ENCODE measurements at regions not wholly inside any gene's neighbourhood (a gene's known extent, or its start where the extent isn't known, plus 50 kb on each side); places are given as distances from the start of the nearest gene placed in this dataset.
A peak's percentile ranks its signal among the peaks of the same experiment; 100 is the strongest.

DNA sequence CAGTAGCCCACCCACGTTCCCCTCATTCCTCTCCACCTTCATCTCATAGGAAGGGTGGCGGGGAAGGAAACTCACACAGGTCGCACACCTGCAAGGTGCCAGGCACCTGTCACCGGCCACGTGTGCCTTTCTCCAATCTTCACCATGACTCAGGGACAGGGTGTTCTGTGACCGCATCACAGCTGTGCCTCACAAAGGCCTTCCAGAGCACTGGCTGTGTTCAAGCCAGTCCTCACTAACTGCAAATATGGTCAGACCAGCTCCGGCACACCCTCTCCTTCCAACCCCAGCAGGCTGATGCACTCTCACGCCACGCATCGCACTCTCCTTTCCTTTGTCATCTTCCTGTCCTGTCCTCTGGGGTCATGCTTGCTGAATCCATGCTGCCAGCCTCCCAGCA, 415.9 kb downstream of the IRS2 start:
- H3K4me1 Mint-ChIP-seq, result no peaks in the 10 kb centered on the region
- TF ChIP-seq SMAD4 (CRISPR knock-in tag; IDR thresholded peaks at IDR 0.05) (no peak), ATF1 (CRISPR knock-in tag; IDR thresholded peaks at IDR 0.05) (no peak), FOXP1 (CRISPR knock-in tag; IDR thresholded peaks at IDR 0.05; ENCODE audit: borderline replicate concordance) (0 out of 2 replicates have a peak, but pooled peaks have one; percentile 40), ZNF317 (CRISPR knock-in tag; IDR thresholded peaks at IDR 0.05; ENCODE audit: borderline replicate concordance, low read depth) (no peak)
- TF ChIP-seq, protein P1, sequence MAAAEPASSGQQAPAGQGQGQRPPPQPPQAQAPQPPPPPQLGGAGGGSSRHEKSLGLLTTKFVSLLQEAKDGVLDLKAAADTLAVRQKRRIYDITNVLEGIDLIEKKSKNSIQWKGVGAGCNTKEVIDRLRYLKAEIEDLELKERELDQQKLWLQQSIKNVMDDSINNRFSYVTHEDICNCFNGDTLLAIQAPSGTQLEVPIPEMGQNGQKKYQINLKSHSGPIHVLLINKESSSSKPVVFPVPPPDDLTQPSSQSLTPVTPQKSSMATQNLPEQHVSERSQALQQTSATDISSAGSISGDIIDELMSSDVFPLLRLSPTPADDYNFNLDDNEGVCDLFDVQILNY (CRISPR knock-in tag; IDR thresholded peaks at IDR 0.05), result no peak
- H3K27me3 Mint-ChIP-seq (ENCODE audit: low read depth), result no peaks in the 10 kb centered on the region
- DNase-seq (ENCODE audit: low spot score) (no peak), ATAC-seq (no peak; the same call in 1 of the 2 replicates)
- no peak overlapping the region for H3K4me3 Mint-ChIP-seq
- peaks cover 3% of the 10 kb centered on the region; the same call in 1 of the 2 replicates for H3K36me3 Mint-ChIP-seq
- ChIA-PET CTCF (no interaction called here), POLR2A (no interaction called here)
- H3K27ac Mint-ChIP-seq, result no peak overlapping the region
- H3K9me3 Mint-ChIP-seq, result peaks cover 6% of the 10 kb centered on the region

DNA sequence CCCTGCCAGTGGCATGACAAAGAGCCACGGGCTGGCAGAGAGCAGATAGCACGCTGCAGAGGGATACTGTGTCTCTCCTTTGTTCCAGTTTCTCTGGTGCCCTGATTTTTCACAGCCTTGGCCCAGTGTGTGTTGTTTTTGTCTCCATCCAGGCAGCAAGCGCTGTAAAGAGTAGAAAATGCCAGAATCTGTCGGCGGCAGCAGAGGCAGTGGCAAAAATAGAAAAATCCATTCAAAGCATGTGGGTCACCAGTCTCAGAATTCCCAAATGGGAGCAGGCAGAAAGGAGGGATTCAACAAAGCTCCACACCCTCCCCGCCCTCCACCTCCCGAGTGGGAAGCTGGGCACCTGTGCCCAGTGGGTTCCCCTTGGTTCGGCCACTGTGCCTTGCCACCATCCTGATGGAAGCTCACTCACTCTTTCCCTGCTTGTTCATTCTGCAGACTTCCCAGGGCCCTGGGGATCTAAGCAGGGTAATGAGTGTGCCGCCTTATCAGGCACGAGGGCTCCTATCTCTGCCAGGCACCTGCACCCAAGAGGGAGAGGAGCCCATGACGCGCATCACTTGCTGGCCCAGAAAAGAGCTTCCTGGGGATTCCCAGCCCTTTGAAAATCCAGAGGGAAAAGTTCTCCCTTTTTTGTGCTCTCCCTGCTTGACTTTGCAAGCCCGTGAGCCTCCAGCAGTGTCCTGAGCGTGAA, 416.9 kb downstream of the IRS2 start:
- H3K36me3 Mint-ChIP-seq, result peaks cover 3% of the 10 kb centered on the region; the same call in 1 of the 2 replicates
- CTCF ChIA-PET, result no interaction called here
- TF ChIP-seq TEAD4 (CRISPR knock-in tag; IDR thresholded peaks at IDR 0.05) (no peak), CREM (CRISPR knock-in tag; IDR thresholded peaks at IDR 0.05) (no peak), ZBTB21 (CRISPR knock-in tag; IDR thresholded peaks at IDR 0.05; ENCODE audit: borderline replicate concordance) (no peak)
- TF ChIP-seq, protein P2, sequence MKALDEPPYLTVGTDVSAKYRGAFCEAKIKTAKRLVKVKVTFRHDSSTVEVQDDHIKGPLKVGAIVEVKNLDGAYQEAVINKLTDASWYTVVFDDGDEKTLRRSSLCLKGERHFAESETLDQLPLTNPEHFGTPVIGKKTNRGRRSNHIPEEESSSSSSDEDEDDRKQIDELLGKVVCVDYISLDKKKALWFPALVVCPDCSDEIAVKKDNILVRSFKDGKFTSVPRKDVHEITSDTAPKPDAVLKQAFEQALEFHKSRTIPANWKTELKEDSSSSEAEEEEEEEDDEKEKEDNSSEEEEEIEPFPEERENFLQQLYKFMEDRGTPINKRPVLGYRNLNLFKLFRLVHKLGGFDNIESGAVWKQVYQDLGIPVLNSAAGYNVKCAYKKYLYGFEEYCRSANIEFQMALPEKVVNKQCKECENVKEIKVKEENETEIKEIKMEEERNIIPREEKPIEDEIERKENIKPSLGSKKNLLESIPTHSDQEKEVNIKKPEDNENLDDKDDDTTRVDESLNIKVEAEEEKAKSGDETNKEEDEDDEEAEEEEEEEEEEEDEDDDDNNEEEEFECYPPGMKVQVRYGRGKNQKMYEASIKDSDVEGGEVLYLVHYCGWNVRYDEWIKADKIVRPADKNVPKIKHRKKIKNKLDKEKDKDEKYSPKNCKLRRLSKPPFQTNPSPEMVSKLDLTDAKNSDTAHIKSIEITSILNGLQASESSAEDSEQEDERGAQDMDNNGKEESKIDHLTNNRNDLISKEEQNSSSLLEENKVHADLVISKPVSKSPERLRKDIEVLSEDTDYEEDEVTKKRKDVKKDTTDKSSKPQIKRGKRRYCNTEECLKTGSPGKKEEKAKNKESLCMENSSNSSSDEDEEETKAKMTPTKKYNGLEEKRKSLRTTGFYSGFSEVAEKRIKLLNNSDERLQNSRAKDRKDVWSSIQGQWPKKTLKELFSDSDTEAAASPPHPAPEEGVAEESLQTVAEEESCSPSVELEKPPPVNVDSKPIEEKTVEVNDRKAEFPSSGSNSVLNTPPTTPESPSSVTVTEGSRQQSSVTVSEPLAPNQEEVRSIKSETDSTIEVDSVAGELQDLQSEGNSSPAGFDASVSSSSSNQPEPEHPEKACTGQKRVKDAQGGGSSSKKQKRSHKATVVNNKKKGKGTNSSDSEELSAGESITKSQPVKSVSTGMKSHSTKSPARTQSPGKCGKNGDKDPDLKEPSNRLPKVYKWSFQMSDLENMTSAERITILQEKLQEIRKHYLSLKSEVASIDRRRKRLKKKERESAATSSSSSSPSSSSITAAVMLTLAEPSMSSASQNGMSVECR (CRISPR knock-in tag; IDR thresholded peaks at IDR 0.05; ENCODE audit: borderline replicate concordance), result no peak
- no peak for DNase-seq (ENCODE audit: low spot score)
- POLR2A ChIA-PET, result no interaction called here
- no peak overlapping the region for H3K27ac Mint-ChIP-seq
- H3K4me1 Mint-ChIP-seq, result no peaks in the 10 kb centered on the region
- no peak overlapping the region for H3K4me3 Mint-ChIP-seq
- no peak for ATAC-seq
- H3K9me3 Mint-ChIP-seq, result peaks cover 16% of the 10 kb centered on the region
- H3K27me3 Mint-ChIP-seq (ENCODE audit: low read depth), result no peaks in the 10 kb centered on the region

DNA sequence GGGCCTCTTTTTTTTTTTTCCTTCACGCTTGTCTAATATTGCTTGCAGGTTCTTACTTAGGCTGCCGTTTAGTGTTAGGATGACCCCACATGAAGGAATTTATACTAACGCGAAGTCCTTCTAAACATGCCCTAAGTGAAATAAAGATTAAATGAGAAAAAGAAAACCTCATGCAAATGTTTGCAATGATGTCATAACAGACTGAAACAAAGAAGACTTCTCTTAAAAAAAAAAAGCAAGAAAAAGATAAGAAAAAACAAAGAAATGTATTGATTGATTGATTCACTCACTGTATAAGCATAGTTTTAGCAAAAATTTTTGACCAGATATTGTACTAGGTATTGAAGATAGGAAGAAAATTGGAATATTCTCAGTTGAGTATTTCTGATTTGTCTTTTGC, 418.2 kb downstream of the IRS2 start:
- Mint-ChIP-seq H3K4me1 (no peaks in the 10 kb centered on the region), H3K27me3 (ENCODE audit: low read depth) (no peaks in the 10 kb centered on the region), H3K4me3 (no peak overlapping the region), H3K36me3 (peaks cover 3% of the 10 kb centered on the region; the same call in 1 of the 2 replicates), H3K9me3 (peaks cover 20% of the 10 kb centered on the region), H3K27ac (no peak overlapping the region)
- ChIA-PET CTCF (no interaction called here), POLR2A (no interaction called here)
- ATAC-seq, result no peak
- no peak for DNase-seq (ENCODE audit: low spot score)
- TF ChIP-seq ZNF263 (CRISPR knock-in tag; IDR thresholded peaks at IDR 0.05; ENCODE audit: low read depth) (no peak), TEAD4 (CRISPR knock-in tag; IDR thresholded peaks at IDR 0.05) (no peak), PRRX2 (CRISPR knock-in tag; IDR thresholded peaks at IDR 0.05) (no peak), CREM (CRISPR knock-in tag; IDR thresholded peaks at IDR 0.05) (no peak), ZNF121 (CRISPR knock-in tag; IDR thresholded peaks at IDR 0.05) (no peak), ELF4 (CRISPR knock-in tag; IDR thresholded peaks at IDR 0.05; ENCODE audit: low read depth) (no peak), ESRRA (CRISPR knock-in tag; IDR thresholded peaks at IDR 0.05; ENCODE audit: borderline replicate concordance) (no peak), RORB (CRISPR knock-in tag; IDR thresholded peaks at IDR 0.05) (no peak), RELA (CRISPR knock-in tag; IDR thresholded peaks at IDR 0.05; ENCODE audit: borderline replicate concordance) (no peak), TP53 (CRISPR knock-in tag; IDR thresholded peaks at IDR 0.05) (no peak)
- TF ChIP-seq, protein P3, sequence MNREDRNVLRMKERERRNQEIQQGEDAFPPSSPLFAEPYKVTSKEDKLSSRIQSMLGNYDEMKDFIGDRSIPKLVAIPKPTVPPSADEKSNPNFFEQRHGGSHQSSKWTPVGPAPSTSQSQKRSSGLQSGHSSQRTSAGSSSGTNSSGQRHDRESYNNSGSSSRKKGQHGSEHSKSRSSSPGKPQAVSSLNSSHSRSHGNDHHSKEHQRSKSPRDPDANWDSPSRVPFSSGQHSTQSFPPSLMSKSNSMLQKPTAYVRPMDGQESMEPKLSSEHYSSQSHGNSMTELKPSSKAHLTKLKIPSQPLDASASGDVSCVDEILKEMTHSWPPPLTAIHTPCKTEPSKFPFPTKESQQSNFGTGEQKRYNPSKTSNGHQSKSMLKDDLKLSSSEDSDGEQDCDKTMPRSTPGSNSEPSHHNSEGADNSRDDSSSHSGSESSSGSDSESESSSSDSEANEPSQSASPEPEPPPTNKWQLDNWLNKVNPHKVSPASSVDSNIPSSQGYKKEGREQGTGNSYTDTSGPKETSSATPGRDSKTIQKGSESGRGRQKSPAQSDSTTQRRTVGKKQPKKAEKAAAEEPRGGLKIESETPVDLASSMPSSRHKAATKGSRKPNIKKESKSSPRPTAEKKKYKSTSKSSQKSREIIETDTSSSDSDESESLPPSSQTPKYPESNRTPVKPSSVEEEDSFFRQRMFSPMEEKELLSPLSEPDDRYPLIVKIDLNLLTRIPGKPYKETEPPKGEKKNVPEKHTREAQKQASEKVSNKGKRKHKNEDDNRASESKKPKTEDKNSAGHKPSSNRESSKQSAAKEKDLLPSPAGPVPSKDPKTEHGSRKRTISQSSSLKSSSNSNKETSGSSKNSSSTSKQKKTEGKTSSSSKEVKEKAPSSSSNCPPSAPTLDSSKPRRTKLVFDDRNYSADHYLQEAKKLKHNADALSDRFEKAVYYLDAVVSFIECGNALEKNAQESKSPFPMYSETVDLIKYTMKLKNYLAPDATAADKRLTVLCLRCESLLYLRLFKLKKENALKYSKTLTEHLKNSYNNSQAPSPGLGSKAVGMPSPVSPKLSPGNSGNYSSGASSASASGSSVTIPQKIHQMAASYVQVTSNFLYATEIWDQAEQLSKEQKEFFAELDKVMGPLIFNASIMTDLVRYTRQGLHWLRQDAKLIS (CRISPR knock-in tag; IDR thresholded peaks at IDR 0.05; ENCODE audit: borderline replicate concordance), result no peak
- TF ChIP-seq, protein P1 (CRISPR knock-in tag; IDR thresholded peaks at IDR 0.05), result no peak
- TF ChIP-seq, protein P4, sequence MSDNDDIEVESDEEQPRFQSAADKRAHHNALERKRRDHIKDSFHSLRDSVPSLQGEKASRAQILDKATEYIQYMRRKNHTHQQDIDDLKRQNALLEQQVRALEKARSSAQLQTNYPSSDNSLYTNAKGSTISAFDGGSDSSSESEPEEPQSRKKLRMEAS (CRISPR knock-in tag; IDR thresholded peaks at IDR 0.05), result no peak
- TF ChIP-seq, protein P5, sequence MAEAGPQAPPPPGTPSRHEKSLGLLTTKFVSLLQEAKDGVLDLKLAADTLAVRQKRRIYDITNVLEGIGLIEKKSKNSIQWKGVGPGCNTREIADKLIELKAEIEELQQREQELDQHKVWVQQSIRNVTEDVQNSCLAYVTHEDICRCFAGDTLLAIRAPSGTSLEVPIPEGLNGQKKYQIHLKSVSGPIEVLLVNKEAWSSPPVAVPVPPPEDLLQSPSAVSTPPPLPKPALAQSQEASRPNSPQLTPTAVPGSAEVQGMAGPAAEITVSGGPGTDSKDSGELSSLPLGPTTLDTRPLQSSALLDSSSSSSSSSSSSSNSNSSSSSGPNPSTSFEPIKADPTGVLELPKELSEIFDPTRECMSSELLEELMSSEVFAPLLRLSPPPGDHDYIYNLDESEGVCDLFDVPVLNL (CRISPR knock-in tag; IDR thresholded peaks at IDR 0.05; ENCODE audit: borderline replicate concordance, low read depth), result no peak
